K562 (cell line): ENCODE measurements at regions not wholly inside any gene's neighbourhood (a gene's known extent, or its start where the extent isn't known, plus 50 kb on each side); places are given as distances from the start of the nearest gene placed in this dataset.

Experiments used
- ATAC-seq: fragments of 200-7000 bp; cut with Tn5 transposase; 3 replicates; pipeline ENCODE4 v1.9.1; 2020; ENCODE audit warnings: moderate library complexity
- BruUV-seq: library from RNA; stranded (reverse); fragments of 400-500 nt; replicated peaks from 2 replicates; lab custom pipeline; 2021; lab: Mats Ljungman, UMichigan
- CTCF ChIA-PET: fragments of 300-600 bp; formaldehyde crosslinking; extraction: SDS; loops from one replicate; lab custom pipeline; 2021; ENCODE audit warnings: low intra/inter-chr PET ratio; lab: Yijun Ruan, JAX
- POLR2A ChIA-PET: fragments of 300-600, 350-650 bp; sonication (Branson Sonifier 250); formaldehyde crosslinking; extraction: SDS; loops from one replicate; lab custom pipeline; 2021; ENCODE audit warnings: antibody characterized with exemption, inconsistent platforms; lab: Yijun Ruan, JAX
- DNase-seq, 4 experiments: peaks; one replicate each; pipeline versions ENCODE4 v3.0.0 to v3.0.0-alpha.2; 2011 to 2018; ENCODE audit warnings: low spot score in 3 of 4, mixed read lengths in 3 of 4; ENCODE audit errors: extremely low read depth in 1 of 4
- FAIRE-seq: peaks from 2 replicates; lab custom pipeline; 2011; peaks lifted over from hg19 to GRCh38; lab: Jason Lieb, UNC
- H2AFZ ChIP-seq: 2 replicates; pipeline ENCODE4 v1.6.0; 2011; ENCODE audit warnings: low read depth, low read length, control low read depth, inconsistent platforms
- H3K27ac ChIP-seq: fragments of 200-600 bp; 3 replicates; pipeline ENCODE4 v1.8.0; 2011; ENCODE audit warnings: low read depth, mild to moderate bottlenecking, control low read depth, inconsistent platforms, low read length, moderate library complexity, mixed read lengths; ENCODE audit errors: extremely low read depth
- H3K27me3 ChIP-seq, 2 experiments: fragments of 300-600 bp in 1 of 2; 2 replicates in 1 of 2; 3 replicates in 1 of 2; pipeline versions ENCODE4 v1.6.0 to v1.8.0; 2011; ENCODE audit warnings: inconsistent platforms in 2 of 2, low read length in 2 of 2, mild to moderate bottlenecking in 1 of 2, mixed read lengths in 1 of 2, moderate library complexity in 1 of 2; ENCODE audit not compliant: control insufficient read depth in 2 of 2, insufficient read depth in 2 of 2
- H3K36me3 ChIP-seq: fragments of 300-600 bp; 3 replicates; pipeline ENCODE4 v1.8.0; 2011; ENCODE audit warnings: mild to moderate bottlenecking, low read length, inconsistent platforms; ENCODE audit not compliant: control insufficient read depth, insufficient read depth
- H3K4me1 ChIP-seq, 2 experiments: fragments of 200-600 bp in 1 of 2; replicated peaks in 1 of 2; 2 replicates in 1 of 2; 3 replicates in 1 of 2; pipeline versions ENCODE4 v1.5.1 to v1.8.0; 2011; ENCODE audit warnings: inconsistent platforms in 2 of 2, low read length in 2 of 2, mild to moderate bottlenecking in 1 of 2, mixed read lengths in 1 of 2, moderate library complexity in 1 of 2; ENCODE audit not compliant: control insufficient read depth in 2 of 2, insufficient read depth in 2 of 2
- H3K4me2 ChIP-seq: 2 replicates; pipeline ENCODE4 v1.6.1; 2011; ENCODE audit warnings: low read length, control low read depth, inconsistent platforms, mixed read lengths; ENCODE audit not compliant: insufficient read depth
- H3K4me3 ChIP-seq: fragments of 200-600 bp; sonication (generic), shearing (Covaris generic); 2 replicates; pipeline ENCODE4 v1.5.1; 2016; ENCODE audit warnings: control low read depth, inconsistent platforms
- H3K79me2 ChIP-seq: fragments of 200-600 bp; 3 replicates; pipeline ENCODE4 v1.8.0; 2011; ENCODE audit warnings: low read length, inconsistent platforms; ENCODE audit not compliant: control insufficient read depth, insufficient read depth
- H3K9ac ChIP-seq, 2 experiments: 2 replicates each; pipeline versions ENCODE4 v1.6.0 to v1.6.1; 2011; ENCODE audit warnings: low read depth in 2 of 2, low read length in 2 of 2, control low read depth in 1 of 2, inconsistent platforms in 1 of 2, mild to moderate bottlenecking in 1 of 2, mixed read lengths in 1 of 2; ENCODE audit not compliant: insufficient read depth in 1 of 2
- H3K9me1 ChIP-seq: one replicate; pipeline ENCODE4 v1.6.0; 2011; ENCODE audit warnings: inconsistent platforms, mild to moderate bottlenecking, low read length, moderate library complexity; ENCODE audit not compliant: control insufficient read depth, insufficient read depth
- H3K9me3 ChIP-seq: replicated peaks from 2 replicates; pipeline ENCODE4 v1.5.1; 2011; ENCODE audit warnings: low read depth, low read length, inconsistent platforms; ENCODE audit not compliant: control insufficient read depth, insufficient read depth
- H4K20me1 ChIP-seq: replicated peaks from 2 replicates; pipeline ENCODE4 v1.6.1; 2011; ENCODE audit warnings: low read length, inconsistent platforms, mixed read lengths; ENCODE audit not compliant: control insufficient read depth, insufficient read depth
- BRD9 ChIP-seq: fragments of 450-650 bp; IDR thresholded peaks from 2 replicates; pipeline ENCODE4 v1.6.1; 2018; ENCODE audit warnings: low read depth; ENCODE audit not compliant: partially characterized antibody
- CUX1 ChIP-seq: fragments of 200-800 bp; sonication (Bioruptor generic); IDR thresholded peaks from 2 replicates; pipeline ENCODE4 v1.6.1; 2016; ENCODE audit warnings: missing genetic modification characterization, missing compliant biosample characterization
- GATA2 ChIP-seq: sonication (generic); formaldehyde crosslinking; IDR thresholded peaks from 2 replicates; pipeline ENCODE4 v1.4.0; 2020; ENCODE audit warnings: mild to moderate bottlenecking, missing genetic modification reagents
- LARP7 ChIP-seq: fragments of 450-650 bp; IDR thresholded peaks from 2 replicates; pipeline ENCODE4 v1.6.1; 2016
- MTA3 ChIP-seq: fragments of 450-650 bp; formaldehyde crosslinking; IDR thresholded peaks from 2 replicates; pipeline ENCODE4 v1.6.1; 2017; ENCODE audit warnings: mild to moderate bottlenecking, borderline replicate concordance
- MYBL2 ChIP-seq, 2 experiments: fragments of 450-650 bp in 1 of 2; sonication (generic) in 1 of 2; formaldehyde crosslinking in 1 of 2; IDR thresholded peaks; 2 replicates each; pipeline versions ENCODE4 v1.6.1 to v1.8.1; 2017 to 2022; ENCODE audit warnings: borderline replicate concordance in 1 of 2, inconsistent platforms in 1 of 2, low read depth in 1 of 2, mild to moderate bottlenecking in 1 of 2, missing genetic modification reagents in 1 of 2, moderate library complexity in 1 of 2
- NR2F6 ChIP-seq: fragments of 450-650 bp; formaldehyde crosslinking; IDR thresholded peaks from 2 replicates; pipeline ENCODE4 v1.4.0; 2020; ENCODE audit warnings: mild to moderate bottlenecking
- SAFB ChIP-seq: fragments of 200-400 bp; formaldehyde crosslinking; IDR thresholded peaks from 2 replicates; pipeline ENCODE4 v1.6.1; 2017; ENCODE audit warnings: low read depth, low read length, borderline replicate concordance
- ZC3H8 ChIP-seq: fragments of 450-650 bp; IDR thresholded peaks from 2 replicates; pipeline ENCODE4 v1.6.1; 2017
- ZFPM2 ChIP-seq: fragments of 250-450 bp; sonication (Bioruptor Pico); IDR thresholded peaks from 2 replicates; pipeline ENCODE4 v1.5.1; 2022; ENCODE audit warnings: mild to moderate bottlenecking
- ZNF134 ChIP-seq: fragments of 250-450 bp; sonication (Bioruptor Pico); conservative IDR thresholded peaks from 2 replicates; pipeline ENCODE4 v1.4.0; 2020
- ZNF24 ChIP-seq: fragments of 450-650 bp; IDR thresholded peaks from 2 replicates; pipeline ENCODE4 v1.6.1; 2016
- WGBS: fragments of 100-300 bp; shearing (Covaris generic); methylation state at CpG from one replicate; pipeline ENCODE4 v1.1.6; 2016; ENCODE audit warnings: low coverage, mixed read lengths; ENCODE audit not compliant: insufficient coverage; ENCODE audit errors: missing lambda C conversion rate; 5-methylcytosine and 5-hydroxymethylcytosine counted together
- in situ Hi-C: fragments of 300-500 bp; cut with MboI; formaldehyde crosslinking; loops from 4 replicates; pipeline ENCODE4 v1.15.0; 2018; ENCODE audit warnings: inconsistent platforms, mixed read lengths
- intact Hi-C: fragments of 100-400 bp; cut with micrococcal nuclease; formaldehyde crosslinking; loops from 2 replicates; pipeline ENCODE4 v1.14.2; 2022

- FAIRE-seq (no peak), DNase-seq (no peak), ATAC-seq (no peak)
- Histone ChIP-seq H3K9me3 (no peaks in the 10 kb centered on the region), H3K4me1 (no peaks in the 10 kb centered on the region), H2AFZ (no peak overlapping the region), H3K27ac (no peak overlapping the region), H3K4me2 (no peak overlapping the region)
- in situ Hi-C loops (no loop called here), intact Hi-C loops (loop anchor here (10.0 kb wide), 1 partner anchor 136 kb away; no protein-coding TSS in a partner anchor)
- CTCF ChIA-PET: no interaction called here
- BruUV-seq: no TSS peak
- 1% methylated on average over 10 of the region's 11 CpGs for WGBS
- TF ChIP-seq ZNF134 (CRISPR knock-in tag): peak; percentile 69
- no peak for TF ChIP-seq MYBL2 (IDR thresholded peaks at IDR 0.05; ENCODE audit: low read depth)
- TF ChIP-seq MYBL2 (CRISPR knock-in tag; IDR thresholded peaks at IDR 0.05; ENCODE audit: borderline replicate concordance): no peak
- TF ChIP-seq, all 486 proteins: peak for 1
- no peaks in the 10 kb centered on the region for H3K79me2 ChIP-seq
- H3K9me1 ChIP-seq: no peaks in the 10 kb centered on the region
- H3K36me3 ChIP-seq: no peaks in the 10 kb centered on the region
- H3K27me3 ChIP-seq: no peaks in the 10 kb centered on the region
- H3K4me3 ChIP-seq: no peak overlapping the region
- no peak overlapping the region for H3K9ac ChIP-seq
- H4K20me1 ChIP-seq: no peaks in the 10 kb centered on the region
- POLR2A ChIA-PET: no interaction called here
Measured at GRCh38 chr13:109281017-109281902, 505.1 kb downstream of the IRS2 start.

- whole genome bisulfite sequencing: 0% methylated on average over 3 of the region's 4 CpGs
- H3K9me3 ChIP-seq: no peaks in the 10 kb centered on the region
- ChIA-PET POLR2A (no interaction called here), CTCF (no interaction called here)
- H3K27me3 ChIP-seq: no peaks in the 10 kb centered on the region
- H3K79me2 ChIP-seq: no peaks in the 10 kb centered on the region
- no peak overlapping the region for H3K27ac ChIP-seq
- H3K9me1 ChIP-seq: no peaks in the 10 kb centered on the region
- no peak for DNase-seq
- no peak overlapping the region for H3K4me3 ChIP-seq
- H2AFZ ChIP-seq: no peak overlapping the region
- no TSS peak for BruUV-seq
- H3K9ac ChIP-seq: no peak overlapping the region
- intact Hi-C loops: no loop called here
- in situ Hi-C loops: no loop called here
- FAIRE-seq: no peak
- no peaks in the 10 kb centered on the region for H3K36me3 ChIP-seq
- no peaks in the 10 kb centered on the region for H4K20me1 ChIP-seq
- H3K4me1 ChIP-seq: no peaks in the 10 kb centered on the region
- no peak overlapping the region for H3K4me2 ChIP-seq
- ATAC-seq: no peak
- TF ChIP-seq MTA3 (no peak), LARP7 (no peak), SAFB (no peak), CUX1 (CRISPR knock-in tag) (no peak), ZC3H8 (no peak), ZFPM2 (CRISPR knock-in tag) (no peak), GATA2 (no peak), ZNF24 (no peak), NR2F6 (CRISPR knock-in tag) (no peak), BRD9 (no peak)
Measured at GRCh38 chr13:109276261-109276660, 510.1 kb downstream of the IRS2 start.
